CD1c-positive myeloid dendritic cell (primary cell): ENCODE measurements at regions not wholly inside any gene's neighbourhood (a gene's known extent, or its start where the extent isn't known, plus 50 kb on each side); places are given as distances from the start of the nearest gene placed in this dataset.
A peak's percentile ranks its signal among the peaks of the same experiment; 100 is the strongest.
"Not testable (repeated sequence)": the region's sequence is repeated elsewhere in the genome, so short reads cannot be mapped to it uniquely, and the experiment has no call there.

Experiments
- DNase-seq: peaks from one replicate; pipeline ENCODE4 v3.0.0-alpha.2; 2016; ENCODE audit errors: extremely low spot score

GRCh38 chr2:131584380-131584779, 56.7 kb downstream of the CCDC74A start:
- no peak for DNase-seq

GRCh38 chr2:131584940-131585339, 57.3 kb downstream of the CCDC74A start:
- peak; percentile 55 for DNase-seq

- no peak for DNase-seq
These were observed 60.6 kb downstream of the CCDC74A start for GRCh38 chr2:131588152-131588873.

- DNase-seq = not testable (repeated sequence)
These were observed 61.4 kb downstream of the CCDC74A start for GRCh38 chr2:131589126-131589525.

GRCh38 chr2:131590366-131590765, 62.7 kb downstream of the CCDC74A start:
- DNase-seq = no peak

- DNase-seq = no peak
These were observed 63.2 kb downstream of the CCDC74A start for GRCh38 chr2:131590896-131591295.

GRCh38 chr2:131596561-131596960, 68.9 kb downstream of the CCDC74A start:
- not testable (repeated sequence) for DNase-seq

- not testable (repeated sequence) for DNase-seq
These were observed 74.8 kb downstream of the CCDC74A start for GRCh38 chr2:131602444-131602843.

GRCh38 chr2:131604652-131605051, 77.0 kb downstream of the CCDC74A start:
- not testable (repeated sequence) for DNase-seq

- not testable (repeated sequence) for DNase-seq
These were observed 78.7 kb downstream of the CCDC74A start for GRCh38 chr2:131606366-131606765.

GRCh38 chr2:131607056-131607455, 79.4 kb downstream of the CCDC74A start:
- DNase-seq = not testable (repeated sequence)

- not testable (repeated sequence) for DNase-seq
These were observed 86.9 kb downstream of the CCDC74A start for GRCh38 chr2:131614539-131614938.

- DNase-seq = not testable (repeated sequence)
These were observed 90.6 kb downstream of the CCDC74A start for GRCh38 chr2:131618320-131618719.

- DNase-seq = peak; percentile 44
These were observed 95.2 kb downstream of the CCDC74A start for GRCh38 chr2:131622874-131623273.

- not testable (repeated sequence) for DNase-seq
These were observed 98.3 kb downstream of the CCDC74A start for GRCh38 chr2:131626011-131626410.

GRCh38 chr2:131626565-131626964, 98.9 kb downstream of the CCDC74A start:
- not testable (repeated sequence) for DNase-seq

- DNase-seq = not testable (repeated sequence)
These were observed 100.1 kb downstream of the CCDC74A start for GRCh38 chr2:131627777-131628176.

- DNase-seq = not testable (repeated sequence)
These were observed 104.0 kb downstream of the CCDC74A start for GRCh38 chr2:131631648-131632047.

GRCh38 chr2:131633405-131633804, 105.7 kb downstream of the CCDC74A start:
- not testable (repeated sequence) for DNase-seq

GRCh38 chr2:131633827-131634695, 106.4 kb downstream of the CCDC74A start:
- DNase-seq = not testable (repeated sequence)

GRCh38 chr2:131635611-131636010, 107.9 kb downstream of the CCDC74A start:
- no peak for DNase-seq

GRCh38 chr2:131636704-131637308, 109.1 kb downstream of the CCDC74A start:
- not testable (repeated sequence) for DNase-seq
